HG03565 (cell line): ENCODE measurements at regions not wholly inside any gene's neighbourhood (a gene's known extent, or its start where the extent isn't known, plus 50 kb on each side); places are given as distances from the start of the nearest gene placed in this dataset.

ENCODE experiments used
- ATAC-seq: cut with Tn5 transposase; IDR thresholded peaks from one replicate; pipeline ENCODE4 v1.9.1; 2021; ENCODE audit warnings: mild to moderate bottlenecking, moderate library complexity; ENCODE audit not compliant: unreplicated experiment

- ATAC-seq: no peak
Observed at GRCh38 chr13:80612804-80613203, 271.9 kb upstream of the SPRY2 start.

GRCh38 chr13:80611310-80611709 is 270.4 kb upstream of the SPRY2 start:
- no peak for ATAC-seq

GRCh38 chr13:80605716-80606115 is 264.8 kb upstream of the SPRY2 start:
- ATAC-seq: no peak

- ATAC-seq: no peak
Observed at GRCh38 chr13:80605011-80605410, 264.1 kb upstream of the SPRY2 start.

- no peak for ATAC-seq
Observed at GRCh38 chr13:80604098-80604497, 263.2 kb upstream of the SPRY2 start.

GRCh38 chr13:80603351-80603750 is 262.4 kb upstream of the SPRY2 start:
- ATAC-seq: no peak

- ATAC-seq: no peak
Observed at GRCh38 chr13:80599765-80600164, 258.8 kb upstream of the SPRY2 start.

GRCh38 chr13:80598189-80598588 is 257.3 kb upstream of the SPRY2 start:
- ATAC-seq: no peak

GRCh38 chr13:80591976-80592740 is 251.2 kb upstream of the SPRY2 start:
- ATAC-seq: no peak

GRCh38 chr13:80590551-80590950 is 249.6 kb upstream of the SPRY2 start:
- ATAC-seq: no peak

- ATAC-seq: no peak
Observed at GRCh38 chr13:80586356-80586755, 245.4 kb upstream of the SPRY2 start.

- no peak for ATAC-seq
Observed at GRCh38 chr13:80585531-80585930, 244.6 kb upstream of the SPRY2 start.

GRCh38 chr13:80584785-80585184 is 243.9 kb upstream of the SPRY2 start:
- ATAC-seq: no peak

- no peak for ATAC-seq
Observed at GRCh38 chr13:80584306-80584705, 243.4 kb upstream of the SPRY2 start.

- no peak for ATAC-seq
Observed at GRCh38 chr13:80577926-80578670, 237.2 kb upstream of the SPRY2 start.

GRCh38 chr13:80577285-80577684 is 236.4 kb upstream of the SPRY2 start:
- no peak for ATAC-seq

- ATAC-seq: no peak
Observed at GRCh38 chr13:80574113-80574850, 233.4 kb upstream of the SPRY2 start.

- ATAC-seq: no peak
Observed at GRCh38 chr13:80572923-80573316, 232.0 kb upstream of the SPRY2 start.

GRCh38 chr13:80572308-80572922 is 231.5 kb upstream of the SPRY2 start:
- ATAC-seq: no peak

- ATAC-seq: no peak
Observed at GRCh38 chr13:80571346-80572307, 230.7 kb upstream of the SPRY2 start.
